ENCODE measurements at regions not wholly inside any gene's neighbourhood (a gene's known extent, or its start where the extent isn't known, plus 50 kb on each side); places are given as distances from the start of the nearest gene placed in this dataset.

DNA sequence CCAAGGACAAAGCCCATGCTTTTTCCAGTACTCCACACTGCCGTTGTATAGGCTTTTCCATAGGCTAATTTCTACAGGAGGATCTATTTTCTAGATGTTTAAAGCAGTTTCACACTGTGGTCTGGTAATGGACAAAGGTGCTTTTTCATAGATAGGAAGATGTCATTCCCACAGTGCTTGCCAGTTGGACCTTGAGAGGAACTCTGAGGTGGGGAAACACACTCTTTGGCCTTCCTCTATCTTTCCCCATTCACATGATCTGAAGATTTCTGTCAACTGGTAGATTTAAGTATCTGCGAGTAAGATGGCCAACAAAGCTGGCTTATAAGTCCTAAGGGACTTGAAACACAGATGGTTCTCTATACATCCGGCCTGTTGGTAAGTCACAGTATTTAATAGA is 477.3 kb downstream of the UTRN start:
- TF ChIP-seq, protein P1, sequence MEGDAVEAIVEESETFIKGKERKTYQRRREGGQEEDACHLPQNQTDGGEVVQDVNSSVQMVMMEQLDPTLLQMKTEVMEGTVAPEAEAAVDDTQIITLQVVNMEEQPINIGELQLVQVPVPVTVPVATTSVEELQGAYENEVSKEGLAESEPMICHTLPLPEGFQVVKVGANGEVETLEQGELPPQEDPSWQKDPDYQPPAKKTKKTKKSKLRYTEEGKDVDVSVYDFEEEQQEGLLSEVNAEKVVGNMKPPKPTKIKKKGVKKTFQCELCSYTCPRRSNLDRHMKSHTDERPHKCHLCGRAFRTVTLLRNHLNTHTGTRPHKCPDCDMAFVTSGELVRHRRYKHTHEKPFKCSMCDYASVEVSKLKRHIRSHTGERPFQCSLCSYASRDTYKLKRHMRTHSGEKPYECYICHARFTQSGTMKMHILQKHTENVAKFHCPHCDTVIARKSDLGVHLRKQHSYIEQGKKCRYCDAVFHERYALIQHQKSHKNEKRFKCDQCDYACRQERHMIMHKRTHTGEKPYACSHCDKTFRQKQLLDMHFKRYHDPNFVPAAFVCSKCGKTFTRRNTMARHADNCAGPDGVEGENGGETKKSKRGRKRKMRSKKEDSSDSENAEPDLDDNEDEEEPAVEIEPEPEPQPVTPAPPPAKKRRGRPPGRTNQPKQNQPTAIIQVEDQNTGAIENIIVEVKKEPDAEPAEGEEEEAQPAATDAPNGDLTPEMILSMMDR (IDR thresholded peaks at IDR 0.05), result no peak
- TF ChIP-seq POLR2A (IDR thresholded peaks at IDR 0.05), result no peak
